AG09309 (cell line): ENCODE measurements at regions not wholly inside any gene's neighbourhood (a gene's known extent, or its start where the extent isn't known, plus 50 kb on each side); places are given as distances from the start of the nearest gene placed in this dataset.

Source experiments
- DNase-seq: peaks from one replicate; pipeline ENCODE4 v3.0.0-alpha.2; 2010; ENCODE audit warnings: low read depth
- H3K4me3 ChIP-seq: 2 replicates; pipeline ENCODE4 v1.5.1; 2011; ENCODE audit warnings: mild to moderate bottlenecking, low read depth, low read length, moderate library complexity; ENCODE audit not compliant: control insufficient read depth
- TF ChIP-seq, protein P1 (sequence below): IDR thresholded peaks from 2 replicates; pipeline ENCODE4 v1.5.1; 2011; ENCODE audit warnings: mild to moderate bottlenecking, low read depth, low read length, inconsistent platforms; ENCODE audit not compliant: insufficient read depth, control insufficient read depth; ENCODE audit errors: missing control alignments

GRCh38 chr11:13062115-13062514, 53.0 kb downstream of the RASSF10 start:
- H3K4me3 ChIP-seq = no peak overlapping the region
- TF ChIP-seq, protein P1, sequence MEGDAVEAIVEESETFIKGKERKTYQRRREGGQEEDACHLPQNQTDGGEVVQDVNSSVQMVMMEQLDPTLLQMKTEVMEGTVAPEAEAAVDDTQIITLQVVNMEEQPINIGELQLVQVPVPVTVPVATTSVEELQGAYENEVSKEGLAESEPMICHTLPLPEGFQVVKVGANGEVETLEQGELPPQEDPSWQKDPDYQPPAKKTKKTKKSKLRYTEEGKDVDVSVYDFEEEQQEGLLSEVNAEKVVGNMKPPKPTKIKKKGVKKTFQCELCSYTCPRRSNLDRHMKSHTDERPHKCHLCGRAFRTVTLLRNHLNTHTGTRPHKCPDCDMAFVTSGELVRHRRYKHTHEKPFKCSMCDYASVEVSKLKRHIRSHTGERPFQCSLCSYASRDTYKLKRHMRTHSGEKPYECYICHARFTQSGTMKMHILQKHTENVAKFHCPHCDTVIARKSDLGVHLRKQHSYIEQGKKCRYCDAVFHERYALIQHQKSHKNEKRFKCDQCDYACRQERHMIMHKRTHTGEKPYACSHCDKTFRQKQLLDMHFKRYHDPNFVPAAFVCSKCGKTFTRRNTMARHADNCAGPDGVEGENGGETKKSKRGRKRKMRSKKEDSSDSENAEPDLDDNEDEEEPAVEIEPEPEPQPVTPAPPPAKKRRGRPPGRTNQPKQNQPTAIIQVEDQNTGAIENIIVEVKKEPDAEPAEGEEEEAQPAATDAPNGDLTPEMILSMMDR = no peak
- no peak for DNase-seq

- TF ChIP-seq, protein P1 = no peak
- no peak overlapping the region for H3K4me3 ChIP-seq
- no peak for DNase-seq
Observed at GRCh38 chr11:13064593-13064992, 55.5 kb downstream of the RASSF10 start.

GRCh38 chr11:13065200-13065787, 56.2 kb downstream of the RASSF10 start:
- H3K4me3 ChIP-seq = no peak overlapping the region
- TF ChIP-seq, protein P1 = no peak
- DNase-seq = no peak

- no peak overlapping the region for H3K4me3 ChIP-seq
- DNase-seq = no peak
- TF ChIP-seq, protein P1 = no peak
Observed at GRCh38 chr11:13068211-13068610, 59.1 kb downstream of the RASSF10 start.

- H3K4me3 ChIP-seq = no peak overlapping the region
- DNase-seq = no peak
- TF ChIP-seq, protein P1 = no peak
Observed at GRCh38 chr11:13073119-13073981, 64.2 kb downstream of the RASSF10 start.

- TF ChIP-seq, protein P1 = no peak
- no peak overlapping the region for H3K4me3 ChIP-seq
- DNase-seq = no peak
Observed at GRCh38 chr11:13074714-13075464, 65.8 kb downstream of the RASSF10 start.
